K562 (cell line): ENCODE measurements at regions not wholly inside any gene's neighbourhood (a gene's known extent, or its start where the extent isn't known, plus 50 kb on each side); places are given as distances from the start of the nearest gene placed in this dataset.

Experiments used
- BACH1 ChIP-seq: fragments of 200-800 bp; sonication (Bioruptor generic); IDR thresholded peaks from 2 replicates; pipeline ENCODE4 v1.6.1; 2016; ENCODE audit warnings: missing genetic modification characterization, missing compliant biosample characterization
- GABPA ChIP-seq: fragments of 200-800 bp; sonication (Bioruptor generic); conservative IDR thresholded peaks from 2 replicates; pipeline ENCODE4 v1.6.1; 2016; ENCODE audit warnings: low read depth, missing genetic modification characterization, missing compliant biosample characterization
- HNRNPL ChIP-seq: fragments of 200-400 bp; formaldehyde crosslinking; IDR thresholded peaks from 2 replicates; pipeline ENCODE4 v1.6.1; 2017; ENCODE audit warnings: low read depth, mild to moderate bottlenecking, low read length
- JUND ChIP-seq, 2 experiments: IDR thresholded peaks; 2 replicates in 1 of 2; 3 replicates in 1 of 2; pipeline ENCODE4 v1.6.1; 2011; ENCODE audit warnings: borderline replicate concordance in 2 of 2, low read depth in 2 of 2, low read length in 2 of 2, improper control_type of control experiment in 1 of 2, missing biosample characterization in 1 of 2, missing genetic modification characterization in 1 of 2, missing genetic modification reagents in 1 of 2
- NBN ChIP-seq: fragments of 450-650 bp; IDR thresholded peaks from 2 replicates; pipeline ENCODE4 v1.6.1; 2016; ENCODE audit warnings: low read depth, mild to moderate bottlenecking
- NFIC ChIP-seq: fragments of 450-650 bp; IDR thresholded peaks from 2 replicates; pipeline ENCODE4 v1.6.1; 2017; ENCODE audit warnings: mild to moderate bottlenecking, inconsistent platforms
- PBX2 ChIP-seq, 2 experiments: IDR thresholded peaks in 1 of 2; conservative IDR thresholded peaks in 1 of 2; 2 replicates each; pipeline ENCODE4 v1.6.1; 2016; ENCODE audit warnings: low read depth in 2 of 2, mild to moderate bottlenecking in 1 of 2, missing compliant biosample characterization in 1 of 2, missing genetic modification characterization in 1 of 2, moderate library complexity in 1 of 2
- PCBP1 ChIP-seq: fragments of 200-400 bp; formaldehyde crosslinking; IDR thresholded peaks from 2 replicates; pipeline ENCODE4 v1.6.1; 2018; ENCODE audit warnings: mild to moderate bottlenecking, low read depth, low read length; ENCODE audit not compliant: poor library complexity, severe bottlenecking
- POLR2A ChIP-seq: fragments of 450-650 bp; conservative IDR thresholded peaks from 2 replicates; pipeline ENCODE4 v1.6.1; 2016
- SP2 ChIP-seq: IDR thresholded peaks from 2 replicates; pipeline ENCODE4 v1.6.1; 2011; ENCODE audit warnings: mild to moderate bottlenecking, low read depth, low read length, moderate library complexity; ENCODE audit not compliant: poor library complexity, severe bottlenecking; ENCODE audit errors: extremely low read depth
- TEAD2 ChIP-seq: fragments of 450-650 bp; IDR thresholded peaks from 2 replicates; pipeline ENCODE4 v1.6.1; 2016; ENCODE audit warnings: missing genetic modification characterization, control low read depth, missing compliant biosample characterization

DNA sequence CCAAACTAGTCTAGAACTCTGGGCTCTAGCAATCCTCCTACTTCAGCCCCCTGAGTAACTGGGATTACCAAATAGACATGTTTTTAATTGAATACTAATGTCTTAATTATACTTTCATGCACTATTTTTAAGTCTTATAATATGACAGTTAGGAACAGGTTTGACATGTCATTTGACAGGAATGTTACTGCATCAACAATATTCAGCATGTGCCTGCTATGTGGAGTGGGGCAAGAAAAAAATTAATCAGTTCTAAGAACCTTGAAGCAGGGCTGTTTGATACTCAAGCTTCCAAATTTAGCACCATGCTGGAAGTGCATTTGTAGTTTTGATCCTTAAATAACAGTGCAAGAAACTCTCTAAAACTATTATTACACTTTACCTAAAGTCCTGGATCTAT, 265.3 kb downstream of the MZT1 start:
- TF ChIP-seq JUND (IDR thresholded peaks at IDR 0.05; ENCODE audit: borderline replicate concordance, low read depth, low read length) (no peak), JUND (tag; IDR thresholded peaks at IDR 0.05; ENCODE audit: borderline replicate concordance, low read depth, low read length) (no peak), HNRNPL (no peak), GABPA (tag) (no peak), POLR2A (no peak), SP2 (no peak), NBN (no peak), NFIC (no peak), PBX2 (CRISPR knock-in tag; IDR thresholded peaks at IDR 0.05; ENCODE audit: low read depth) (no peak), PBX2 (tag; conservative IDR thresholded peaks at IDR 0.05; ENCODE audit: low read depth) (no peak), TEAD2 (tag) (no peak), PCBP1 (no peak), BACH1 (tag) (no peak)
